Peyer's patch (tissue), 4 donors: ENCODE measurements at regions not wholly inside any gene's neighbourhood (a gene's known extent, or its start where the extent isn't known, plus 50 kb on each side); places are given as distances from the start of the nearest gene placed in this dataset.

Experiments used
- CTCF ChIP-seq, 6 experiments: fragments of 450-650 bp in 4 of 6; fragments of 200-600 bp in 2 of 6; sonication (generic) in 1 of 6; IDR thresholded peaks; one replicate each; pipeline ENCODE4 v1.5.1; 2017 to 2019; ENCODE audit warnings: antibody characterized with exemption in 6 of 6, mild to moderate bottlenecking in 3 of 6, moderate library complexity in 1 of 6
- POLR2A ChIP-seq, 2 donors: fragments of 450-650 bp; IDR thresholded peaks; one replicate each; pipeline ENCODE4 v1.5.1; 2017; ENCODE audit warnings: antibody characterized with exemption in 2 of 2, mild to moderate bottlenecking in 2 of 2, moderate library complexity in 2 of 2

GRCh38 chr7:63045575-63045974, 953.1 kb upstream of the ZNF722 start:
- TF ChIP-seq CTCF (IDR thresholded peaks at IDR 0.05), result no peak
- TF ChIP-seq POLR2A (IDR thresholded peaks at IDR 0.05), result no peak
